Smooth muscle cell (in vitro differentiated cells): ENCODE measurements at regions not wholly inside any gene's neighbourhood (a gene's known extent, or its start where the extent isn't known, plus 50 kb on each side); places are given as distances from the start of the nearest gene placed in this dataset.

Experiments
- DNase-seq: peaks from one replicate; lab custom pipeline; 2025; ENCODE audit not compliant: unreplicated experiment; lab: John Stamatoyannopoulos, UW
- H2AFZ ChIP-seq: fragments of 200-600 bp; sonication (generic); 2 replicates; pipeline ENCODE4 v1.6.0; 2016; ENCODE audit warnings: antibody characterized with exemption, low read depth, mild to moderate bottlenecking
- H3F3A ChIP-seq: fragments of 200-600 bp; sonication (generic); 2 replicates; pipeline ENCODE4 v1.6.0; 2017; ENCODE audit warnings: antibody characterized with exemption, low read depth
- H3K27ac ChIP-seq: fragments of 200-600 bp; sonication (generic); 2 replicates; pipeline ENCODE4 v1.5.1; 2016; ENCODE audit warnings: low read depth, mild to moderate bottlenecking
- H3K27me3 ChIP-seq: fragments of 200-600 bp; sonication (generic); 2 replicates; pipeline ENCODE4 v1.6.1; 2016; ENCODE audit warnings: low read depth, mild to moderate bottlenecking
- H3K36me3 ChIP-seq: fragments of 200-600 bp; sonication (generic); 2 replicates; pipeline ENCODE4 v1.5.1; 2016; ENCODE audit warnings: low read depth
- H3K4me1 ChIP-seq: fragments of 200-600 bp; sonication (generic); 2 replicates; pipeline ENCODE4 v1.5.1; 2016; ENCODE audit warnings: low read depth
- H3K4me2 ChIP-seq: fragments of 200-600 bp; sonication (generic); 2 replicates; pipeline ENCODE4 v1.6.0; 2016; ENCODE audit warnings: mild to moderate bottlenecking
- H3K4me3 ChIP-seq: fragments of 200-600 bp; sonication (generic); 2 replicates; pipeline ENCODE4 v1.5.1; 2016; ENCODE audit warnings: mild to moderate bottlenecking
- H3K79me2 ChIP-seq: fragments of 200-600 bp; sonication (generic); 2 replicates; pipeline ENCODE4 v1.6.0; 2016; ENCODE audit warnings: low read depth, mild to moderate bottlenecking
- H3K9ac ChIP-seq: fragments of 200-600 bp; sonication (generic); 2 replicates; pipeline ENCODE4 v1.6.0; 2016; ENCODE audit warnings: low read depth
- H3K9me3 ChIP-seq: fragments of 200-600 bp; sonication (generic); replicated peaks from 2 replicates; pipeline ENCODE4 v1.5.1; 2016; ENCODE audit warnings: low read depth
- H4K20me1 ChIP-seq: fragments of 200-600 bp; sonication (generic); 2 replicates; pipeline ENCODE4 v1.6.0; 2016; ENCODE audit warnings: low read depth
- WGBS: methylation state at CpG from one replicate; pipeline ENCODE4 v1.1.7; 2016; ENCODE audit warnings: low lambda C conversion rate; 5-methylcytosine and 5-hydroxymethylcytosine counted together
- TF ChIP-seq, protein P1 (sequence below): fragments of 200-600 bp; sonication (generic); IDR thresholded peaks from 2 replicates; pipeline ENCODE4 v1.5.1; 2017; ENCODE audit warnings: borderline replicate concordance, mild to moderate bottlenecking, antibody characterized with exemption; ENCODE audit not compliant: insufficient read depth, poor library complexity, severe bottlenecking

DNA sequence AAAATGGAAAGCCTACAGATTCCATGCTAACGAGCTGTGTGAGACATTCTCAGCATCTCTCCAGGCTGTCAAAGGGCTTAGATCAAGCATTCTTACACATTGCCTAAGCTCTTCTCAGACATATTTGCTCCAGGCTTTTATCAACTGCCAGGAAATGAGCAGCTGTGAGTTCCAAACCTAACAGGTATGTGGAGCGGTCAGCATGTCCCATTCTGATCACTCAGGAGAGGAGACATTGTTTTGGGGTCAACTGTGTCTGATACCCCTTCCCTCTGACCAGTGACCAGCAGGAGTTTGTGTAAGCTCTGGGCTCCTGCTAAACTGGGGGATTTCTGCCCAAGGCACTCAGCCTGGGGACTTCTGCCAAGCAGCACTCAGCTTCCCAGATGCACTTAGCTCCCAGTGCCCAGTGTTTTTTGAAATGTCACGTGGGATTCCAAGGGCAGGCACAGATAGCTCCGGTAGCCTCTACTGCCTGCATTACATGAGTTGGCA is 229.1 kb downstream of the SEC61B start:
- H4K20me1 ChIP-seq: no peaks in the 10 kb centered on the region
- no peaks in the 10 kb centered on the region for H3K79me2 ChIP-seq
- WGBS: 64% methylated on average over 4 of the region's 4 CpGs
- TF ChIP-seq, protein P1, sequence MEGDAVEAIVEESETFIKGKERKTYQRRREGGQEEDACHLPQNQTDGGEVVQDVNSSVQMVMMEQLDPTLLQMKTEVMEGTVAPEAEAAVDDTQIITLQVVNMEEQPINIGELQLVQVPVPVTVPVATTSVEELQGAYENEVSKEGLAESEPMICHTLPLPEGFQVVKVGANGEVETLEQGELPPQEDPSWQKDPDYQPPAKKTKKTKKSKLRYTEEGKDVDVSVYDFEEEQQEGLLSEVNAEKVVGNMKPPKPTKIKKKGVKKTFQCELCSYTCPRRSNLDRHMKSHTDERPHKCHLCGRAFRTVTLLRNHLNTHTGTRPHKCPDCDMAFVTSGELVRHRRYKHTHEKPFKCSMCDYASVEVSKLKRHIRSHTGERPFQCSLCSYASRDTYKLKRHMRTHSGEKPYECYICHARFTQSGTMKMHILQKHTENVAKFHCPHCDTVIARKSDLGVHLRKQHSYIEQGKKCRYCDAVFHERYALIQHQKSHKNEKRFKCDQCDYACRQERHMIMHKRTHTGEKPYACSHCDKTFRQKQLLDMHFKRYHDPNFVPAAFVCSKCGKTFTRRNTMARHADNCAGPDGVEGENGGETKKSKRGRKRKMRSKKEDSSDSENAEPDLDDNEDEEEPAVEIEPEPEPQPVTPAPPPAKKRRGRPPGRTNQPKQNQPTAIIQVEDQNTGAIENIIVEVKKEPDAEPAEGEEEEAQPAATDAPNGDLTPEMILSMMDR: no peak
- no peak overlapping the region for H3K4me2 ChIP-seq
- H3K4me1 ChIP-seq: peaks cover 8% of the 10 kb centered on the region
- H3K9me3 ChIP-seq: no peaks in the 10 kb centered on the region
- no peak for DNase-seq
- no peaks in the 10 kb centered on the region for H3K27me3 ChIP-seq
- H2AFZ ChIP-seq: no peak overlapping the region
- H3K4me3 ChIP-seq: no peak overlapping the region
- no peaks in the 10 kb centered on the region for H3K36me3 ChIP-seq
- H3K9ac ChIP-seq: no peak overlapping the region
- no peak overlapping the region for H3K27ac ChIP-seq
- no peaks in the 10 kb centered on the region for H3F3A ChIP-seq

DNA sequence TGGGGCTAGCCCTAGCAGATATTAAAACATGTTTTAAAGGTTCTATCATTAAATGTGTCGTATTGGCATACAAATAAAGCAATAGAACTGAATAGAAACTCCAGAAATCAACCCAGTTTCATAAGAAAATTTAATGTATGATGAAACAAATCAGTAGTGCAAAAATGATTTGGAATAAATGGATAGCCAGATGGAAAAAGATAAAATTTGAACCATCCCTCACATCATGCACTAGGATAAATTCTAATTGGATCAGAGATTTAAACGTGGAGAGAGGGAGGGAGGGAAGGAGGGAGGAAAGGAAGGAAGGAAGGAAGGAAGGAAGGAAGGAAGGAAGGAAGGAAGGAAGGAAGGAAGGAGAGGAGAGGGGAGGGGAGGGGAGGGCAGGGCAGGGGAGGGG is 235.3 kb downstream of the SEC61B start:
- no peaks in the 10 kb centered on the region for H3K4me1 ChIP-seq
- H3K27me3 ChIP-seq: no peaks in the 10 kb centered on the region
- 81% methylated on average over 1 of the region's 2 CpGs for WGBS
- H3K4me3 ChIP-seq: no peak overlapping the region
- no peaks in the 10 kb centered on the region for H3K79me2 ChIP-seq
- TF ChIP-seq, protein P1: no peak
- no peak overlapping the region for H3K4me2 ChIP-seq
- H3K9ac ChIP-seq: no peak overlapping the region
- H3K27ac ChIP-seq: no peak overlapping the region
- no peaks in the 10 kb centered on the region for H3K36me3 ChIP-seq
- H3K9me3 ChIP-seq: no peaks in the 10 kb centered on the region
- DNase-seq: no peak
- no peaks in the 10 kb centered on the region for H4K20me1 ChIP-seq
- H2AFZ ChIP-seq: no peak overlapping the region
- H3F3A ChIP-seq: no peaks in the 10 kb centered on the region

DNA sequence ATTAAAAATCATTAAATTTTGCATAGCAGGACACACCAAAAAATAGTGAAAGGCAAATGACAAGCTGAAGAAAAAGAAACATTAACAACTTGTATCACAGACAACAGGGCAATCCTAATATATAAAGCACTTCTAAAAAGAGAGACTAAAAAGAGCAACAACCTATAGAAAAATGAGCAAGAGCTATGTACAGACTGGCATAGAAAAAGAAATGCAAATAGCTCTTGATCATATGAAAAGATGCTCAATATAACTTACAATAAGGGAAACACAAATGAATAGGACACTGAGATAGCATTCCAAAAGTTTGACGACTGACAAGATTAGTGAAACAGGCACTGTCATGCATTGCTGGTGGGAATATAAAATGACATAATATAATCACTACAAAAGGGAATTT is 235.9 kb downstream of the SEC61B start:
- Histone ChIP-seq H4K20me1 (no peaks in the 10 kb centered on the region), H3K36me3 (no peaks in the 10 kb centered on the region), H3K27ac (no peak overlapping the region), H2AFZ (no peak overlapping the region), H3K9ac (no peak overlapping the region), H3K4me1 (no peaks in the 10 kb centered on the region), H3F3A (no peaks in the 10 kb centered on the region), H3K4me2 (no peak overlapping the region), H3K79me2 (no peaks in the 10 kb centered on the region), H3K9me3 (no peaks in the 10 kb centered on the region), H3K27me3 (no peaks in the 10 kb centered on the region), H3K4me3 (no peak overlapping the region)
- WGBS: 94% methylated on average over 1 of the region's 1 CpG
- TF ChIP-seq, protein P1: no peak
- DNase-seq: no peak

DNA sequence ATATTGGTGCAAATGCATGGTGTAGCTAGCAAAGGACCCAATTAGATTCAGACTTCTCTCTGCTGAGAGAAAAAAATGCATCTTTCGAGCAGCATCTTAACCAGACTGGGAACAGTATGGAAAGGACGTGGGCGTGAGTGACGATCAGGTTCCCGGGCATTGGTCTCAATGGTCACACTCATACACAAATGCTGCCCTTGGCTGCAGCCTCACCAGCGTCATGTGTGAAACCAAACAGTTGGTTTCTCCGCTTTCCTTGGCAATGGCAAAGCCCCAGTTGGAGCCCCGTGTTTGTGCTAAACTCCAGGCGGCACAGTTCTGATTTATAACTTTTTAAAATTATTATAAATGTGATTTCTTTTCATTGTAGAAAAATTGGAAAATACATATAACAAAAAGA is 237.8 kb downstream of the SEC61B start:
- H3K27me3 ChIP-seq: no peaks in the 10 kb centered on the region
- H3K4me1 ChIP-seq: no peaks in the 10 kb centered on the region
- no peak overlapping the region for H2AFZ ChIP-seq
- no peak overlapping the region for H3K27ac ChIP-seq
- TF ChIP-seq, protein P1: no peak
- H3K9me3 ChIP-seq: no peaks in the 10 kb centered on the region
- no peak overlapping the region for H3K4me2 ChIP-seq
- no peaks in the 10 kb centered on the region for H3K36me3 ChIP-seq
- no peaks in the 10 kb centered on the region for H3F3A ChIP-seq
- WGBS: 96% methylated on average over 9 of the region's 9 CpGs
- no peak overlapping the region for H3K4me3 ChIP-seq
- no peak for DNase-seq
- H3K79me2 ChIP-seq: no peaks in the 10 kb centered on the region
- H4K20me1 ChIP-seq: no peaks in the 10 kb centered on the region
- H3K9ac ChIP-seq: no peak overlapping the region
